ENCODE measurements at regions not wholly inside any gene's neighbourhood (a gene's known extent, or its start where the extent isn't known, plus 50 kb on each side); places are given as distances from the start of the nearest gene placed in this dataset.

DNA sequence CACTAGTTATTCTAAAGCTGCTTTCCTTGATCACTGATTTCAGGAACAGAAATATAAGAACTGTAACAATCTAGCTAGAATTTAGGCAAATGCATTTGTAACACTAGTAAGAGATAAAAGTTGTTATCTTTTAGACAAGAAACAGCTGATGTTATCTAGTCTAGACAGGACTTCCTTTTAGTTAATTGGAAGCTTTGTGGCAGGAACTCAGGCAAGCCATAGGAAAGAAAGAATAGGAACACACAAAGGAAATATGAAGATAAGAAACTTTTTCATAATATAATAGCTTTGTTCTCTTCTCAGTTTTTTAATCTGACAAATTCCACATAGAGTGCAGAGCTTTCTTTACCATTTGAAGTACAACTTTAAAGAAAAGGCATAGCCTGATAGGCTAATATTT lies 59.0 kb upstream of the AGR3 start:
- TF ChIP-seq, protein P1, sequence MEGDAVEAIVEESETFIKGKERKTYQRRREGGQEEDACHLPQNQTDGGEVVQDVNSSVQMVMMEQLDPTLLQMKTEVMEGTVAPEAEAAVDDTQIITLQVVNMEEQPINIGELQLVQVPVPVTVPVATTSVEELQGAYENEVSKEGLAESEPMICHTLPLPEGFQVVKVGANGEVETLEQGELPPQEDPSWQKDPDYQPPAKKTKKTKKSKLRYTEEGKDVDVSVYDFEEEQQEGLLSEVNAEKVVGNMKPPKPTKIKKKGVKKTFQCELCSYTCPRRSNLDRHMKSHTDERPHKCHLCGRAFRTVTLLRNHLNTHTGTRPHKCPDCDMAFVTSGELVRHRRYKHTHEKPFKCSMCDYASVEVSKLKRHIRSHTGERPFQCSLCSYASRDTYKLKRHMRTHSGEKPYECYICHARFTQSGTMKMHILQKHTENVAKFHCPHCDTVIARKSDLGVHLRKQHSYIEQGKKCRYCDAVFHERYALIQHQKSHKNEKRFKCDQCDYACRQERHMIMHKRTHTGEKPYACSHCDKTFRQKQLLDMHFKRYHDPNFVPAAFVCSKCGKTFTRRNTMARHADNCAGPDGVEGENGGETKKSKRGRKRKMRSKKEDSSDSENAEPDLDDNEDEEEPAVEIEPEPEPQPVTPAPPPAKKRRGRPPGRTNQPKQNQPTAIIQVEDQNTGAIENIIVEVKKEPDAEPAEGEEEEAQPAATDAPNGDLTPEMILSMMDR (IDR thresholded peaks at IDR 0.05; ENCODE audit: low read length), result no peak
- no peak for TF ChIP-seq EZH2phosphoT487 (IDR thresholded peaks at IDR 0.05; ENCODE audit: low read length)

Measured in MM.1S (cell line).